Peyer's patch (tissue), 4 donors: ENCODE measurements at regions not wholly inside any gene's neighbourhood (a gene's known extent, or its start where the extent isn't known, plus 50 kb on each side); places are given as distances from the start of the nearest gene placed in this dataset.

Source experiments
- DNase-seq, 3 donors: peaks; one replicate each; pipeline ENCODE4 v3.0.0-alpha.2; 2017 to 2019
- H3K27ac ChIP-seq, 4 donors: fragments of 200-600 bp; sonication (generic); one replicate each; pipeline ENCODE4 v1.5.1; 2016 to 2019
- H3K27me3 ChIP-seq, 2 donors: fragments of 200-600 bp; sonication (generic); one replicate each; pipeline ENCODE4 v1.5.1; 2019
- H3K36me3 ChIP-seq, 3 donors: fragments of 200-600 bp; sonication (generic); one replicate each; pipeline ENCODE4 v1.5.1; 2016 to 2019
- H3K4me1 ChIP-seq, 4 donors: fragments of 200-600 bp; sonication (generic); one replicate each; pipeline ENCODE4 v1.5.1; 2016 to 2019
- H3K4me3 ChIP-seq, 4 donors: fragments of 200-600 bp; sonication (generic); 1 replicate in 3 of 4; 2 replicates in 1 of 4; pipeline ENCODE4 v1.5.1; 2016 to 2019; ENCODE audit warnings: mild to moderate bottlenecking in 1 of 4
- H3K9me3 ChIP-seq, 4 donors: fragments of 200-600 bp; sonication (generic); one replicate each; pipeline ENCODE4 v1.5.1; 2016 to 2019; ENCODE audit warnings: mild to moderate bottlenecking in 1 of 4
- POLR2A ChIP-seq, 2 donors: fragments of 450-650 bp; IDR thresholded peaks; one replicate each; pipeline ENCODE4 v1.5.1; 2017; ENCODE audit warnings: antibody characterized with exemption in 2 of 2, mild to moderate bottlenecking in 2 of 2, moderate library complexity in 2 of 2
- TF ChIP-seq, protein P1 (sequence below), 6 experiments: fragments of 450-650 bp in 4 of 6; fragments of 200-600 bp in 2 of 6; sonication (generic) in 1 of 6; IDR thresholded peaks; one replicate each; pipeline ENCODE4 v1.5.1; 2017 to 2019; ENCODE audit warnings: antibody characterized with exemption in 6 of 6, mild to moderate bottlenecking in 3 of 6, moderate library complexity in 1 of 6

DNA sequence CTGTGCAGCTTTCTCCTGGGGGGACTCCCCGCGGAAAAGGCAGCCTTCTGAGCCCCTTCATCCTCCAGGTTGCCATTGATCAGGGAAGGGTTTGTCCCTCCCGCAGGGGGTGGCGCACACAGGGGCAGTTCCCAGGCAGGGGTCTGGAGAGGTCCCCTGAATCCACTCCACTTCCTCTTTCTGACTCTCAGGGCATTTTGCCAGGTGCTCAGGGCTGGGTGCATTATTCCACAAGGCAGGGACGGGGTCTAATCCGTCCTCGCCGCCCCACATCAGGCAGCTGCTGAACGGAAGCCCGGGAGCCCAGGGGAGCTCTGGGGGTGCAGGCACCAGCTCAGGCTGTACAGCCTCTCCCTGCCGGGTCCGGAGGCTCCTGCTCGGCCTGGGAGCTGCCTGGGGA is 180.9 kb downstream of the TTLL2 start:
- TF ChIP-seq POLR2A (IDR thresholded peaks at IDR 0.05): no peak
- TF ChIP-seq, protein P1, sequence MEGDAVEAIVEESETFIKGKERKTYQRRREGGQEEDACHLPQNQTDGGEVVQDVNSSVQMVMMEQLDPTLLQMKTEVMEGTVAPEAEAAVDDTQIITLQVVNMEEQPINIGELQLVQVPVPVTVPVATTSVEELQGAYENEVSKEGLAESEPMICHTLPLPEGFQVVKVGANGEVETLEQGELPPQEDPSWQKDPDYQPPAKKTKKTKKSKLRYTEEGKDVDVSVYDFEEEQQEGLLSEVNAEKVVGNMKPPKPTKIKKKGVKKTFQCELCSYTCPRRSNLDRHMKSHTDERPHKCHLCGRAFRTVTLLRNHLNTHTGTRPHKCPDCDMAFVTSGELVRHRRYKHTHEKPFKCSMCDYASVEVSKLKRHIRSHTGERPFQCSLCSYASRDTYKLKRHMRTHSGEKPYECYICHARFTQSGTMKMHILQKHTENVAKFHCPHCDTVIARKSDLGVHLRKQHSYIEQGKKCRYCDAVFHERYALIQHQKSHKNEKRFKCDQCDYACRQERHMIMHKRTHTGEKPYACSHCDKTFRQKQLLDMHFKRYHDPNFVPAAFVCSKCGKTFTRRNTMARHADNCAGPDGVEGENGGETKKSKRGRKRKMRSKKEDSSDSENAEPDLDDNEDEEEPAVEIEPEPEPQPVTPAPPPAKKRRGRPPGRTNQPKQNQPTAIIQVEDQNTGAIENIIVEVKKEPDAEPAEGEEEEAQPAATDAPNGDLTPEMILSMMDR (IDR thresholded peaks at IDR 0.05): no peak
- Histone ChIP-seq H3K4me3 (no peak overlapping the region), H3K27ac (no peak overlapping the region), H3K9me3 (no peaks in the 10 kb centered on the region), H3K4me1 (peaks cover 0 to 4% (median 0%) of the 10 kb centered on the region in 4 donors), H3K36me3 (no peaks in the 10 kb centered on the region), H3K27me3 (no peaks in the 10 kb centered on the region)
- DNase-seq: no peak

DNA sequence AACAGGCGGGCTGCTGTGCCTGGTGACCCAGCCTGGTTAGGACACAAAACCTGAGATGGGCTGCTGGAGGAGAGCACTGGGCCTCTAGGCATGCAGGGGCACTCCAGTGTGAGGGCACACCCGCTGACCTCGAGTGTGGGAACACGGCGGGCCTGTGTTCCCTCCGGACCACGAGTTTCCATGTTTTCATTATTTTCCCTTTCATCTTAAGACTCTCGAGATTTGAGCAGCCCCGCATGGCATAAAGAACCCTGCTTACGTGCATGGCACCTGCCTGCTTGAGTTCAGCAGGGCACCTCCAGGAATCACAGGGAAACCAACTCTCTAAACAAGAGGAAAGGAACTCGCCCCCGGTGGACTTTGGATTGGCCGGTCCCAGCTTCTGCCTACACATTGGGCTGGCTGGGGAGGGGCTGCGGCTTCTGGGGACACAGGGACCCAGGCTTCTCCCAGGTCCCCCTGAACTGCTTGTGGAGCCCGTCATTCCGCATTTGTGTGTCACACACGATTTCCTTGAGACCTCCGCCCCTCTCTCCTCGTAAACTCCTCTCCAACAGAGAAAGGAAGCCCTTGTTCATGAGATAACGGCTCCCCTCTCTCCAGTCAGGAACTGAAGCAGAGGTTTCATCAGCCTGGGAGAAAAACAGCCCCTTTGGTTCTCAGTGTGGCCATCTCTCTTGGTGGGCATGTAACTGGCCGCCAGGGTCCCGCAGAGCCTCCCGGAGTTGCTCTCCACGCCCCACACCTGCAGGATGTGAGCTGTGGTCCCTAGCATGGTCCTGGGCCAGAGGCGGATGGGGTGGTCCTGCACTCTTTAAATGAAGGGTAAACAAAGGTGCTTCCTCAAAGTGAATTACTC is 181.8 kb downstream of the TTLL2 start:
- no peak overlapping the region for H3K4me3 ChIP-seq
- peak in 2 of 3 donors; percentile 58 to 65 for DNase-seq
- H3K36me3 ChIP-seq: no peaks in the 10 kb centered on the region
- peaks cover 0 to 4% (median 0%) of the 10 kb centered on the region in 4 donors for H3K4me1 ChIP-seq
- no peak for TF ChIP-seq POLR2A (IDR thresholded peaks at IDR 0.05)
- TF ChIP-seq, protein P1 (IDR thresholded peaks at IDR 0.05): no peak
- H3K27ac ChIP-seq: no peak overlapping the region
- no peaks in the 10 kb centered on the region for H3K9me3 ChIP-seq
- no peaks in the 10 kb centered on the region for H3K27me3 ChIP-seq

DNA sequence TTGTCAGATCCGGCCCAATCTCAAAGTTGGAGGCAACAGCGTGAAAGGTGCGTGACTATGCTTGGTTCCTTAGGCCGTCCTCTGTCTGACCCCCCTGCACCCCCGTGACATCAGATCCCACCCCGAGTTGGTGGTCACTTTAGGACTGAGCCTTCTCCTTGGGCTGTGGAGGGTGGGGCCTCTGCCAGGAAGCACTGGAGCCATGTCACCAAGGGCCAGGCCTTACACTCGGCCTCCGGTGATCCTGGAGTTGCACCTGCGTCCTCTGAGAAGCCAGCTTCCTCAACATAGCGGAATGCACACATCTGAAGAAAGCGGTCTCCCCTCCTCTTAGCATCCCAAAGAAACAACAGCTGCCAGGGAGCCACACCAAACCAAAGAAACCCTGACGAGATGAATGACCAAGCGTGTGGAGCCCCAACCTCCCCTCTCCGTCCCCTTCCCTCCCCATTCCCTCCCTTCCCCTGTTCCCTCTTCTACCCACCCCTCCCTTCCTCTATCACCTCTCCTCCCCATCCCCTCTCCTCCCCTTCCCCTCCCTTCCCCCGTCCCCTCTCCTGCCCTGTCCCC is 182.6 kb downstream of the TTLL2 start:
- Histone ChIP-seq H3K9me3 (no peaks in the 10 kb centered on the region), H3K27ac (no peak overlapping the region), H3K4me3 (no peak overlapping the region), H3K36me3 (no peaks in the 10 kb centered on the region), H3K27me3 (no peaks in the 10 kb centered on the region), H3K4me1 (peaks cover 0 to 4% (median 0%) of the 10 kb centered on the region in 4 donors)
- TF ChIP-seq, protein P1 (IDR thresholded peaks at IDR 0.05): no peak
- TF ChIP-seq POLR2A (IDR thresholded peaks at IDR 0.05): no peak
- peak in 1 of 3 donors; percentile 4 for DNase-seq

DNA sequence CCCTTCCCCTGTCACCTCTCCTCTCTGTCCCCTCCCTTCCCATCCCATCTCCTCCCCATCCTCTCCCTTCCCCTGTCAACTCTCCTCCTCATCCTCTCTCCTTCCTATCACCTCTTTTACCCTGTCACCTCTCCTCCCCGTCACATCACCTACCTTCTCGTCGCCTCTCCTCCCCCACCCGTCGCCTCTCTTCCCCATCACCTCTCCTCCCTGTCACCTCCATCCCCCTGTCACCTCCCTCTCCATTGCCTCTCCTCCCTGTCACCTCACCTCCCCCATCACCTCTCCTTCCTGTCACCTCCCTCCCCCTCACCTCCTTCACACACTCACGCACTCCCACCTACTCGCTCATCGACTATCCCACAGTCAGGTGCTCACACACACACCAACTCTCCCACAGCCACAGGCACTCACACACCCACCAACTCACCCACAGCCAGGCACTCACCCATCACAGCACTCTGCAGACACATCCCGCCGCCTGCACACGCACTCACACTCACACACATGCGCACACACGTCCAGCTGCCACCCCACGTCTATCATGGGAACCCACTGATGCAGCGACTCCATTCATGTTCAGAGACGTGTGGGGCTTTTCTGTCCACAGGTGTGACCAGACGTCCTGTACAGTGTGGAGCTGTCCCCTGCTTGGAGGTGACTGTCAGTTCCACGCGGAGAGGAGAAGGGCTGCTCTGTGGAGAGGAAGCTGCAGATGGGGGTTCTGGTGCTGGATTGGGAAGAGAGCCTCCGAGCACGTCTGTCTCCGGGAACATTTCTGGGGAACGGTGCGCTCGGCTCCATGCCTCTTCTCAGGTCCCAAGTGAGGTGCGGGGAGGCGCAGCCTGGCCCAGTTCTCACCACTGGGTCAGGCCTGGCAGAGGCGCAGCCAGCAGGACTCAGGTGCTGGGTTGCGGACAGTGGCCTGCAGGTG is 184.3 kb downstream of the TTLL2 start:
- TF ChIP-seq, protein P1 (IDR thresholded peaks at IDR 0.05): no peak
- no peak for TF ChIP-seq POLR2A (IDR thresholded peaks at IDR 0.05)
- no peaks in the 10 kb centered on the region for H3K27me3 ChIP-seq
- no peak overlapping the region for H3K27ac ChIP-seq
- H3K36me3 ChIP-seq: no peaks in the 10 kb centered on the region
- no peak for DNase-seq
- no peak overlapping the region for H3K4me3 ChIP-seq
- peaks cover 0 to 4% (median 0%) of the 10 kb centered on the region in 4 donors for H3K4me1 ChIP-seq
- no peaks in the 10 kb centered on the region for H3K9me3 ChIP-seq

DNA sequence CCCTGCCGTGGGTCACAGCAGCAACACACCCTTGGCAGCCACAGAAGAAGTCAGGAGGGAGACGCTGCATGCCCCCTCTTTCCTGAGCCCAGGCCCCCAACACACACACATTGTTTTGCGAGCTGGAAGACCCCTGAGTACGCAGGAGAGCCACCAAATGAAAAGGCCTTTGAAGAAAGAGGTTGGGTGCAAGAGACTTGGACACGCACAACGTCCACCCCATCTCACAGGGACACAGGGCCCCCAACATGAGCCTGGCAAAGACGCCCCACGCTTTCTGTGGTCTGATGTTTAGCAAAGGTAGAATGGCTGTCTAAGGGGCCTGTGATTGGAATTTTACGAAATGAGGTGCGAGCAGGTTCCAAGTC is 185.0 kb downstream of the TTLL2 start:
- Histone ChIP-seq H3K4me1 (peaks cover 0 to 4% (median 0%) of the 10 kb centered on the region in 4 donors), H3K27me3 (no peaks in the 10 kb centered on the region), H3K36me3 (no peaks in the 10 kb centered on the region), H3K9me3 (no peaks in the 10 kb centered on the region), H3K4me3 (no peak overlapping the region), H3K27ac (no peak overlapping the region)
- TF ChIP-seq, protein P1 (IDR thresholded peaks at IDR 0.05): no peak
- no peak for TF ChIP-seq POLR2A (IDR thresholded peaks at IDR 0.05)
- DNase-seq: no peak
